IMR-90 (cell line): ENCODE measurements at regions not wholly inside any gene's neighbourhood (a gene's known extent, or its start where the extent isn't known, plus 50 kb on each side); places are given as distances from the start of the nearest gene placed in this dataset.

ENCODE experiments used
- ATAC-seq: fragments of 200-7000 bp; cut with Tn5 transposase; 2 replicates; pipeline ENCODE4 v1.9.1; 2020; ENCODE audit warnings: low read depth, mild to moderate bottlenecking, moderate library complexity
- BruUV-seq: library from RNA; stranded (reverse); fragments of 400-500 nt; replicated peaks from 2 replicates; lab custom pipeline; 2021; lab: Mats Ljungman, UMichigan
- CTCF ChIA-PET: fragments of 300-600 bp; formaldehyde crosslinking; extraction: SDS; loops from one replicate; lab custom pipeline; 2021; ENCODE audit warnings: antibody characterized with exemption; lab: Yijun Ruan, JAX
- POLR2A ChIA-PET: fragments of 300-600 bp; sonication (Branson Sonifier 250); formaldehyde crosslinking; loops from one replicate; lab custom pipeline; 2022; ENCODE audit warnings: antibody characterized with exemption; ENCODE audit not compliant: unreplicated experiment; lab: Charles Lee
- DNase-seq: peaks from one replicate; pipeline ENCODE4 v3.0.0; 2013
- H2AFZ ChIP-seq: replicated peaks from 2 replicates; pipeline ENCODE3; 2013; ENCODE audit warnings: low read length, mild to moderate bottlenecking; ENCODE audit not compliant: poor library complexity
- H2AK5ac ChIP-seq: 2 replicates; pipeline ENCODE4 v1.6.1; 2013; ENCODE audit warnings: low read depth, low read length, inconsistent platforms
- H2AK9ac ChIP-seq: replicated peaks from 2 replicates; pipeline ENCODE3; 2013; ENCODE audit warnings: mild to moderate bottlenecking, low read depth, low read length, moderate library complexity; ENCODE audit not compliant: poor library complexity
- H2BK120ac ChIP-seq: 2 replicates; pipeline ENCODE4 v1.6.1; 2013; ENCODE audit warnings: low read depth, low read length, inconsistent platforms
- H2BK15ac ChIP-seq: 3 replicates; pipeline ENCODE4 v1.6.1; 2013; ENCODE audit warnings: low read depth, low read length, inconsistent platforms
- H2BK20ac ChIP-seq: 2 replicates; pipeline ENCODE4 v1.6.1; 2013; ENCODE audit warnings: low read depth, mild to moderate bottlenecking, inconsistent platforms, low read length, moderate library complexity
- H2BK5ac ChIP-seq: 2 replicates; pipeline ENCODE4 v1.6.1; 2013; ENCODE audit warnings: mild to moderate bottlenecking, low read depth, low read length, inconsistent platforms; ENCODE audit not compliant: poor library complexity, severe bottlenecking
- H3K14ac ChIP-seq: replicated peaks from 2 replicates; pipeline ENCODE4 v1.6.1; 2013; ENCODE audit warnings: low read depth, low read length, inconsistent platforms
- H3K18ac ChIP-seq: 2 replicates; pipeline ENCODE4 v1.6.1; 2013; ENCODE audit warnings: low read depth, low read length, control low read depth
- H3K23ac ChIP-seq: 2 replicates; pipeline ENCODE4 v1.6.1; 2013; ENCODE audit warnings: low read depth, low read length, inconsistent platforms
- H3K27ac ChIP-seq: 2 replicates; pipeline ENCODE4 v1.5.1; 2013; ENCODE audit warnings: mild to moderate bottlenecking, control low read depth, low read length; ENCODE audit not compliant: insufficient read depth
- H3K27me3 ChIP-seq: 2 replicates; pipeline ENCODE4 v1.6.1; 2013; ENCODE audit warnings: low read length; ENCODE audit not compliant: control insufficient read depth, insufficient read depth
- H3K36me3 ChIP-seq: 2 replicates; pipeline ENCODE4 v1.6.1; 2013; ENCODE audit warnings: low read length, mixed read lengths; ENCODE audit not compliant: control insufficient read depth, insufficient read depth
- H3K4ac ChIP-seq: 2 replicates; pipeline ENCODE4 v1.6.1; 2013; ENCODE audit warnings: low read depth, low read length, inconsistent platforms
- H3K4me1 ChIP-seq: 2 replicates; pipeline ENCODE4 v1.6.1; 2013; ENCODE audit warnings: low read length, mixed read lengths; ENCODE audit not compliant: control insufficient read depth, insufficient read depth
- H3K4me2 ChIP-seq: 2 replicates; pipeline ENCODE4 v1.6.1; 2013; ENCODE audit warnings: low read depth, mild to moderate bottlenecking, control low read depth, low read length, moderate library complexity
- H3K4me3 ChIP-seq: 2 replicates; pipeline ENCODE4 v1.5.1; 2013; ENCODE audit warnings: low read depth, mild to moderate bottlenecking, control low read depth, low read length, moderate library complexity; ENCODE audit not compliant: insufficient read depth
- H3K56ac ChIP-seq: 2 replicates; pipeline ENCODE4 v1.6.1; 2013; ENCODE audit warnings: low read length, inconsistent platforms; ENCODE audit not compliant: insufficient read depth; ENCODE audit errors: extremely low read depth
- H3K79me1 ChIP-seq, 2 experiments: 2 replicates each; pipeline ENCODE4 v1.6.1; 2013; ENCODE audit warnings: low read length in 2 of 2, inconsistent platforms in 1 of 2, low read depth in 1 of 2
- H3K9ac ChIP-seq: 2 replicates; pipeline ENCODE4 v1.6.1; 2013; ENCODE audit warnings: low read depth, low read length, control low read depth
- H3K9me1 ChIP-seq: 2 replicates; pipeline ENCODE4 v1.6.1; 2013; ENCODE audit warnings: low read length, inconsistent platforms; ENCODE audit not compliant: insufficient read depth
- H3K9me3 ChIP-seq: 2 replicates; pipeline ENCODE4 v1.6.1; 2013; ENCODE audit warnings: low read length; ENCODE audit not compliant: control insufficient read depth, insufficient read depth
- H4K20me1 ChIP-seq: 2 replicates; pipeline ENCODE4 v1.6.1; 2013; ENCODE audit warnings: low read length, inconsistent platforms; ENCODE audit not compliant: insufficient read depth
- H4K5ac ChIP-seq: 2 replicates; pipeline ENCODE4 v1.6.1; 2013; ENCODE audit warnings: mild to moderate bottlenecking, low read depth, low read length, control low read depth
- H4K8ac ChIP-seq, 2 experiments: 2 replicates each; pipeline ENCODE4 v1.6.1; 2013; ENCODE audit warnings: low read depth in 2 of 2, low read length in 2 of 2, control low read depth in 1 of 2, inconsistent platforms in 1 of 2
- H4K91ac ChIP-seq: 2 replicates; pipeline ENCODE4 v1.6.1; 2013; ENCODE audit warnings: low read depth, low read length, inconsistent platforms; ENCODE audit not compliant: insufficient read depth
- ELK1 ChIP-seq: fragments of 150-350 bp; IDR thresholded peaks from 2 replicates; pipeline ENCODE4 v1.6.1; 2016; ENCODE audit warnings: low read depth, mild to moderate bottlenecking, low read length, moderate library complexity, borderline replicate concordance
- RAD21 ChIP-seq: IDR thresholded peaks from 2 replicates; pipeline ENCODE4 v1.6.1; 2012; ENCODE audit warnings: low read length, improper control_type of control experiment
- RCOR1 ChIP-seq: IDR thresholded peaks from 2 replicates; pipeline ENCODE4 v1.6.1; 2012; ENCODE audit warnings: mild to moderate bottlenecking, low read length, improper control_type of control experiment; ENCODE audit not compliant: insufficient replicate concordance
- RFX5 ChIP-seq: IDR thresholded peaks from 2 replicates; pipeline ENCODE4 v1.8.0; 2012; ENCODE audit warnings: low read depth, mild to moderate bottlenecking, low read length, moderate library complexity
- WGBS, 2 experiments: methylation state at CpG; one replicate each; pipeline versions ENCODE4 v1.1.5 to v1.1.7; 2013; ENCODE audit warnings: missing lambda C conversion rate in 2 of 2; ENCODE audit not compliant: insufficient read length in 1 of 2; ENCODE audit errors: extremely low coverage in 2 of 2; 5-methylcytosine and 5-hydroxymethylcytosine counted together
- dilution Hi-C: fragments of 300-500 bp; cut with HindIII; formaldehyde crosslinking; loops from one replicate; pipeline ENCODE4 v1.14.3; 2018; ENCODE audit warnings: low sequenced_read_pairs; ENCODE audit not compliant: unreplicated experiment
- in situ Hi-C: fragments of 300-500 bp; cut with MboI; formaldehyde crosslinking; loops from 3 replicates; pipeline ENCODE4 v1.14.3; 2019; ENCODE audit warnings: low sequenced_read_pairs, inconsistent platforms, mixed read lengths
- intact Hi-C: fragments of 100-400 bp; cut with micrococcal nuclease; formaldehyde crosslinking; loops from 2 replicates; pipeline ENCODE4 v1.10.0; 2022

DNA sequence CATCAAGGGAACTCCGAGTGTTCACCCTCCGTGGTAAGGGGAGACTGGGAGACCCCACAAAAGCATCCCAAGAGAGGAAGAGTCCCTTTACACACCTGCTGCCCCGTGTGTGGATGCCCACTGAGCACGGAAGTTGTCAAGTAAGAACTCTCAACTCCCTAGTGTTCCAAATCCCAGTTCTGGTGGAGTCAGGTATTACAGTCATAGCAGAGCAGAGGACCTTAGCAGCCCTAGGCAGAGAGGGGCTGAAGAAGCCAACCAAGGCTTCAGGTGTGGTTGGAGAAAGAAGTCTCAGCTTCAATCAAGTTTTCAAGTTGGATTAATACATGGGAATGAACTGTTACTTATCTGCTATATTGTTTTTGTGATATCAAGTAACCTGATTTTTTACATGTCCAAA, 512.5 kb downstream of the RNF144A start:
- dilution Hi-C loops: no loop called here
- in situ Hi-C loops: loop anchor here (5.0 to 10.0 kb wide), 2 partner anchors 1258 to 1325 kb away; no protein-coding TSS in a partner anchor
- H2BK15ac ChIP-seq: no peak overlapping the region
- H3K56ac ChIP-seq: no peak overlapping the region
- H2BK5ac ChIP-seq: no peak overlapping the region
- intact Hi-C loops: loop anchor here (10.0 kb wide), 1 partner anchor 675 kb away; no protein-coding TSS in a partner anchor
- no peak overlapping the region for H3K18ac ChIP-seq
- BruUV-seq: no TSS peak
- ChIA-PET CTCF (no interaction called here), POLR2A (no interaction called here)
- ATAC-seq (no peak), DNase-seq (no peak)
- no peaks in the 10 kb centered on the region for H4K20me1 ChIP-seq
- no peak overlapping the region for H3K4me2 ChIP-seq
- no peak overlapping the region for H3K4me3 ChIP-seq
- no peak overlapping the region for H4K8ac ChIP-seq
- no peak overlapping the region for H2BK120ac ChIP-seq
- H4K5ac ChIP-seq: no peak overlapping the region
- H3K4me1 ChIP-seq: no peaks in the 10 kb centered on the region
- no peaks in the 10 kb centered on the region for H3K9me3 ChIP-seq
- H3K9ac ChIP-seq: no peak overlapping the region
- H3K23ac ChIP-seq: no peak overlapping the region
- H3K4ac ChIP-seq: no peak overlapping the region
- H2AK9ac ChIP-seq: no peak overlapping the region
- TF ChIP-seq RAD21 (no peak), ELK1 (no peak), RCOR1 (no peak), RFX5 (no peak)
- H2AFZ ChIP-seq: no peak overlapping the region
- H3K36me3 ChIP-seq: no peaks in the 10 kb centered on the region
- no peak overlapping the region for H3K27ac ChIP-seq
- H2BK20ac ChIP-seq: no peak overlapping the region
- no peaks in the 10 kb centered on the region for H3K9me1 ChIP-seq
- no peak overlapping the region for H3K14ac ChIP-seq
- H3K27me3 ChIP-seq: peaks cover 15% of the 10 kb centered on the region
- WGBS, 2 experiments: no CpG with 5 or more reads among the region's 4 CpGs
- no peak overlapping the region for H4K91ac ChIP-seq
- no peaks in the 10 kb centered on the region for H3K79me1 ChIP-seq
- H2AK5ac ChIP-seq: no peak overlapping the region
